Inferior parietal cortex (tissue), 1 donor: ENCODE measurements at regions not wholly inside any gene's neighbourhood (a gene's known extent, or its start where the extent isn't known, plus 50 kb on each side); places are given as distances from the start of the nearest gene placed in this dataset.
"Not testable (repeated sequence)": the region's sequence is repeated elsewhere in the genome, so short reads cannot be mapped to it uniquely, and the experiment has no call there.

Experiments
- DNase-seq: peaks from one replicate; pipeline ENCODE4 v3.0.0-alpha.2; 2016; ENCODE audit errors: extremely low spot score

GRCh38 chr4:63080934-63081333, 1328.3 kb downstream of the TECRL start:
- DNase-seq, result no peak

DNA sequence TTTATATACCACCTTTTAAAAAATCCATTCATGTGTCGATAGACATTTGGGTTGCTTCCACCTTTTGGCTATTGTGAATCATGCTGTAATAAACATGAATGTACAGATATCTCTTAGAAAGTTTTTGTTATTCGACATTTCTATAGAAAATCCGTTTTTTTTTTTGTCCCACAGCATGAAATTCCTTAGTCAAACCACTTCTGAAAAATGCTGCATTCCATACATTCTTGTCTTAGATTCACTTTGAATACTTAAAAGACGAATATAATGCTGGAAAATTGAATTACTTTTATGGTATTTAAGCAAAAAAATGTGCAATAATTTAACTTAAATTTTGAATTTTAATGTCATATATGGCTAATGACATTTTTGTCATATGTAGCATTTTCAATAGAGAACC, 1345.5 kb downstream of the TECRL start:
- DNase-seq, result no peak

- not testable (repeated sequence) for DNase-seq
These were observed 1346.4 kb downstream of the TECRL start for GRCh38 chr4:63062891-63063290.

- DNase-seq, result no peak
These were observed 1359.5 kb downstream of the TECRL start for GRCh38 chr4:63049726-63050125.

GRCh38 chr4:63049278-63049677, 1360.0 kb downstream of the TECRL start:
- DNase-seq, result no peak

DNA sequence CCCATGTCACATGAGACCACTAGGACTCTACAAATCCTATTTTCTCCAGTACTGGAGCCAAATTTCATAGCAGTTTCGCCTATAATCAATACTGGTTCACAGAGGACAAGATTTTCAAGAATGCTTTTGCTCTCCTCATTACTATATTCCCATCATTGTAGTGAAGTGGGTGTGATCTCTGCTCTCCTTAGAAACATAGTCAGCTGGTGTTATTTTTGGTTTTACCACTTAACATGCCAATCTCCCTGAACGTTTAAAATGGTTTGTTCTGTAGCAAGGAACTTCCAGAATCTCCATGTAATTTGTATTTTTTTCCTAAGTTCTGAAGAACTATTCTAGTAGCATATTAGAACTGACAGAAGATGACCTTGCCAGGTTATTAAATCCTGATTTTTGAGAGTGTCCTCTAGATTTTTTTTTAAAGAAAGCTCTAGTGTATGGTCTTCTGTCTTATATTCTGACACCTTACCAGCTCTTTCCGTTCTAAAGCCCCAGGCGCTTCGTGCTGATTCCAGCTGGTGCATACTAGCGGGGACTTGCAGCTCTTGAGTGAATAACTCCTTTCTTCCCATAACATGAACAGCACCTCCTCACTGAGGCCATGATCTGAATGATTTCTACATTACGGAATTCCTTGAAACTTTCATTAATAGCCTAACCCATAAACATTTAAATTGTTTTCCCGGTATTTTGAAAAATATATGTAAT, 1372.9 kb downstream of the TECRL start:
- DNase-seq, result no peak

DNA sequence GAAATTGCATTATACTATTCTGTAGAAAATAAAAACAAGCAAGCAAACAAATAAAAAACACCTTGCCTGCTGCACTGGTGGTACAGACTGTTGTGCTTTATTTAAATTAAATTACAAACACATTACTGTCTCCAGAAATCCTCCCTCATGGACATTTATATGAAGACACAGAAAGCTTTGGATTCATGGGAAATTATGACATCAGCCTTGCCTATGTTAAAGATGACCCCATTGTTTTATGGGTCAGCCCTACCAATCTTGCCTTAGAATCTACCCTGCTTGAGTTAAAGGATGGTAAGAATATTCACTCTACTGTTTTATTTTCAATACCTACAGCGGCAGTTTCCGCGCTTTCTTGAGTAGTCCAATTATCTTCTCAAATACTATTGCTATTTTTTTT, 1379.9 kb downstream of the TECRL start:
- DNase-seq, result no peak

DNA sequence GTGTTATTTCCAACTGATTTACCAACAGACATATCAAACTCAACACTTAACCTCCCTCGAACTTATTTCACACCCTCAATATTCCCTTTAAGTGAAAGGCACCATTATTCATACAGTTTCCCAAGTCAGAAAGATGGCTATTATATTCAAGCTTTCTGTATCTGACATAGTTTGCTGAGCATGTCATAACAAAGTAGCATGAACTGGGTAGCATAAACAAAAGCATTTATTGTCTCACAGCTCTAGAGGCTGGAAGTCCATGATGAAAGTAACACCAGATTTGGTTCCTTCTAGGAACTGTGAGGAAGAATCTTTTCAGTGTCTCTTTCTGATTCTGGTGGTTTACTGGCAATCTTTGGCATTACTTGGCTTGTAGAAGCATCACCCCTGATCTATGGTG, 1388.6 kb downstream of the TECRL start:
- DNase-seq, result no peak

- DNase-seq, result no peak
These were observed 1392.0 kb downstream of the TECRL start for GRCh38 chr4:63017300-63017699.

DNA sequence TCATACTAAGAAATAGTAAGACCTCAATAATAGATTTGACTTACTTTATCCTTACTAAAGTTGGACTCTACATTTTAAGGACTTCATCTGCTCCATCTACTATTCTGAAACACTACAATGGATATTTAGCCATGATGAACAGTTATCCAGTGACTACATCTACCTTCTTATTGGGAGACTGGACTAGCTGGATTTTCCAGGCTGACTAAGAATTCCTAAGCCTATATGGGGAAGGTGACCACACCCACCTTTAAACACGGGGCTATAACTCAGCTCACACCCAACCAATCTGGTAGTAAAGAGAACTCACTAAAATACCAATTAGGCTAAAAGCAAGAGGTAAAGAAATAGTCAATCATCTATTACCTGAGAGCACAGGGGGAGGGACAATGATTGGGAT, 1438.4 kb downstream of the TECRL start:
- no peak for DNase-seq

GRCh38 chr4:62960415-62960814, 1448.8 kb downstream of the TECRL start:
- no peak for DNase-seq

DNA sequence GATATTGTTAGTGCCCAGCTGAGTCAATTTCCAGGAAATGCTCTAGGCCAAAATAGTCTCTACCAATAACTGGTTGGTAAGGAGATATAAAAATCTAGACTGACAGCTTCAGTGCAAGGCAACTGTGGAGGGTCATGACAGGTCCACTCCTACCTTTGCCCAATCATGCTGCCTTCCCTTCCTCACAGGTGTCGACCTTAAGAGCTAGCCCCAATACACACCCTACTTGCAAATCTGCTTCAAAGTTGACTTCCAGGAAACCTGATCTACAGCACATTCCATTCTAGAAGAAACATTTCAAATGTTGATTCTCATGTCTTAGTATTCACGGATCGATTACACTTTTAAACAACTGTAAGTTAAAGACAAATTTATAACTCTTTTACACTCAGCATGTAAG, 1455.5 kb downstream of the TECRL start:
- DNase-seq, result no peak

GRCh38 chr4:62952366-62952765, 1456.9 kb downstream of the TECRL start:
- DNase-seq, result no peak

DNA sequence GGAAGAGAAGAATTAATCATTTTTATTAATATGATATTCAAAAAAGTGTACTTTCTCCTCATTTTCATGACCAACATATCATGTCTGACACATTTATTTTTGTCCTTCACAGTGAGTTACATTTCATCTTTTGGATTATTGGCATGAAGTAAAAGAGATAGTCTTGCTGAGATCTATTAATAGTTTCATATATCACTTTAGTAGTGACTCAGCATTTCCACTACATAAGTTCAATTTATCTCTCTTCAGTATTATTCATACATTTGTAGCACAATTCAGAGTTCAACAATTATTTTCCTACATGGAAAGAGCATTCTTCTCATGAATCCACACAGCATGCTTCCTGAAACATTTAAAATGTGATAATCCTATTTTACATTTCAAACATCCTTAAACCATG, 1461.1 kb downstream of the TECRL start:
- DNase-seq, result no peak

GRCh38 chr4:62940229-62940628, 1469.0 kb downstream of the TECRL start:
- no peak for DNase-seq

GRCh38 chr4:62930884-62931283, 1478.4 kb downstream of the TECRL start:
- DNase-seq, result no peak

DNA sequence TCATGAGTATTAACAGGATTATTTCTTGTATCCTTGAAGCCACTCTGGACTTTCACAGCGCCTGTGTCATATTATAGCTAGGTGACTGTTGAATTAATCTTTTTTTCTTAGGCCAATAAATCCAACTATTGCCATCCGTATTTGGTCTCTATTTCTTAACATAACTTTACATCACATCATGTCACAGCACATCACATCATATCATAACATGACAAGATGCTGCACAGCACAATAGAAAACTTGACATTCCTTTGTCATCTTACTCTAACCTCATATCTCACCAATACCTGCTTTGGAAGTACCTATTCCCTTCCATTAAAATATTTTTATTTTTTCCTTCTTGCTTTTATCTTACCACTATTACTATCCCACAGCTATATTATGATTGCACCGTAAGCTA, 1480.8 kb downstream of the TECRL start:
- DNase-seq, result no peak

DNA sequence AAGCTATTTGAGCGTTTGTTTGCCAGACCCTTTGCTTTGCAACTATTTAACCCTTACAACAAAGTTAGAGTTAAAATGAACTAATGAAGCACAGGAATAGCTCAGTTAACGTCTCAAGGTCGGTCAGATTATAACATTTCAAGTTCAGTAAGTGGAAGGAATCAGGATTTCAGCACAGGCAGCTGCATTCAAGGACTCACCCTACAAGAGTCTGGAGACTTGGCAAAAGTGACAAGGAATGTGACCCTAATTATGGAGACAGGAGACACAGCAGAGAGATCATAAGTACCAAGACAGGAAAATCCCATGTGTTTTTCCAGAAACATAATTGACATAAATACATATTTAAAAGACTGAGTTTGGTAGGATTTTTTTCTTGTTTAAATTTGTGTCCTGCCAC, 1481.7 kb downstream of the TECRL start:
- no peak for DNase-seq

GRCh38 chr4:62923783-62924182, 1485.5 kb downstream of the TECRL start:
- DNase-seq, result no peak

DNA sequence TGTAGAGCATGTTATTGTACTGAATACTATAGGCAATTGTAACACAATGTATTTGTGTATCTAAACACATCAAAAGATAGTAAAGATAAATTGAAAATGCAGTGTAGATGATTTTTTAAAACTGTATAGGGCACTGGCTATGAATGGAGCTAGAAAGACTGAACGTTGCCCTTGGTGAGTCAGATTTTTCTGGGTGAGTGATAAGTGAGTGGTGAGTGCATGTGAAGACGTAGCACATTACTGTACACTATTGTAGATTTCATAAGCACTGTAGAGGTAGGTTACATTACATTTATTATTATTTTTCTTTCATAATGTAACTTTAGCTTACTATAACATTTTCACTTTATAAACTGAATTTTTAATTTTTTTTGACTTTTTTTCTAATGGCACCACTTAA, 1491.6 kb downstream of the TECRL start:
- no peak for DNase-seq

DNA sequence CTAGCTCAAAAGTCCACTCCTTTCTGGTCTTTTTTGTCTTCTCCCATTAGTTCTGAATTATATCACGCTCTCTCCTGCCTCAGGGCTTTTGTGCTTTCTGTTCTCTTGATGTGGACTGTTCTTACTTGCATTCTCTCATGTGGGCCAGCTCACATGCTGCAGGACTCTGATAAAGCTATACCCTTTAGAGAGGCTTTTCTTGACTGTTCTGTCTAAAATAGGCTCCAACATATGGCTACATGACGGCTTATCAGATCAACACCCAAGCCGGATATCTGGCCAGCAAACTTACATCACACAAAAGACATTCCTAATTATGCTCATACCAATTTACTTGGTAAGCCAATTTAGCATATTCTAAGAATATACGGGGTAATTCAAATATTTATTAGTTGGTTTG, 1494.5 kb downstream of the TECRL start:
- no peak for DNase-seq

DNA sequence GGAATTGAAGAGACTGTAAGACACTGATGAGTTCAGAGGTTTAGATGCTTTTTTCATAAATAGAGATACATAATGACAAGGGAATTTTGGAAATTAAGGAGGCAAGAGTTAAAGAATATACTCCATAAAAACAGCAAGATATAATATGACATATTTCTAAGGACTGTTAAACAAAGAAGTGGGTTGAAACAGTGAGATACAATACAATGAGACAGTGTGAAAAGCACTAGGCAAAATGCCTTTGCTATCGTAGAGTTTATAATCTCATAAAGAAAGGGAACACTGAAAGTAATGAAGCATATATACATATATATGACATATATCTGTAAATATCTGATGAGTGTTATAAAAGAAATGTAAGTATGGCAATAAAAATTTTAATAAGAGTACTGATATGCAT, 1496.2 kb downstream of the TECRL start:
- no peak for DNase-seq

- DNase-seq, result no peak
These were observed 1496.7 kb downstream of the TECRL start for GRCh38 chr4:62912531-62912930.

GRCh38 chr4:62909238-62909637, 1500.0 kb downstream of the TECRL start:
- no peak for DNase-seq
